ENCODE measurements at regions not wholly inside any gene's neighbourhood (a gene's known extent, or its start where the extent isn't known, plus 50 kb on each side); places are given as distances from the start of the nearest gene placed in this dataset.

GRCh38 chr18:28432339-28432738, 255.4 kb upstream of the CDH2 start:
- TF ChIP-seq CTCF (conservative IDR thresholded peaks at IDR 0.05 in 1 of 2, IDR thresholded peaks at IDR 0.05 in 1 of 2; ENCODE audit: low read depth in 1 of 2, low read length in 2 of 2) (no peak), EZH2 (IDR thresholded peaks at IDR 0.05; ENCODE audit: low read length, missing control alignments) (no peak)

Measured in fibroblast of lung (primary cell).